K562 (cell line): ENCODE measurements at regions not wholly inside any gene's neighbourhood (a gene's known extent, or its start where the extent isn't known, plus 50 kb on each side); places are given as distances from the start of the nearest gene placed in this dataset.
A peak's percentile ranks its signal among the peaks of the same experiment; 100 is the strongest.

ENCODE experiments used
- BHLHE40 ChIP-seq: IDR thresholded peaks from 2 replicates; pipeline ENCODE4 v1.6.1; 2011; ENCODE audit warnings: low read length, improper control_type of control experiment
- GABPA ChIP-seq: fragments of 200-800 bp; sonication (Bioruptor generic); conservative IDR thresholded peaks from 2 replicates; pipeline ENCODE4 v1.6.1; 2016; ENCODE audit warnings: low read depth, missing genetic modification characterization, missing compliant biosample characterization
- HCFC1 ChIP-seq: IDR thresholded peaks from 2 replicates; pipeline ENCODE4 v1.6.1; 2012; ENCODE audit warnings: low read depth, low read length, improper control_type of control experiment
- IFI16 ChIP-seq: fragments of 250-450 bp; sonication (Bioruptor Pico); IDR thresholded peaks from 2 replicates; pipeline ENCODE4 v2.1.2; 2022; ENCODE audit warnings: mild to moderate bottlenecking, inconsistent platforms
- PHF8 ChIP-seq: fragments of 200-600 bp; sonication (generic); IDR thresholded peaks from 2 replicates; pipeline ENCODE4 v1.6.1; 2012; ENCODE audit warnings: mixed run types, mild to moderate bottlenecking, inconsistent platforms, low read length, moderate library complexity, borderline replicate concordance
- RBM17 ChIP-seq: fragments of 200-400 bp; formaldehyde crosslinking; IDR thresholded peaks from 2 replicates; pipeline ENCODE4 v1.6.1; 2017; ENCODE audit warnings: low read depth, mild to moderate bottlenecking, low read length, borderline replicate concordance
- RHOXF2B ChIP-seq: fragments of 250-450 bp; sonication (Bioruptor Pico); conservative IDR thresholded peaks from 2 replicates; pipeline ENCODE4 v1.5.1; 2021
- SIN3B ChIP-seq: fragments of 450-650 bp; IDR thresholded peaks from 2 replicates; pipeline ENCODE4 v1.6.1; 2017; ENCODE audit warnings: low read depth, mild to moderate bottlenecking, moderate library complexity
- SIRT6 ChIP-seq: IDR thresholded peaks from one replicate; pipeline ENCODE4 v1.6.1; 2012; ENCODE audit warnings: low read depth, mild to moderate bottlenecking, control low read depth, inconsistent platforms, low read length, moderate library complexity
- TF ChIP-seq, protein P1 (sequence below): sonication (generic); formaldehyde crosslinking; IDR thresholded peaks from 2 replicates; pipeline ENCODE4 v1.5.0; 2020; ENCODE audit warnings: missing genetic modification reagents
- TF ChIP-seq, protein P2 (sequence below): fragments of 450-650 bp; formaldehyde crosslinking; conservative IDR thresholded peaks from 2 replicates; pipeline ENCODE4 v1.4.0; 2022; ENCODE audit warnings: mild to moderate bottlenecking, missing genetic modification characterization
- TF ChIP-seq, protein P3 (sequence below): sonication (generic); IDR thresholded peaks from 2 replicates; pipeline ENCODE4 v1.6.1; 2016
- TF ChIP-seq, protein P4 (sequence below), 3 experiments: IDR thresholded peaks in 2 of 3; conservative IDR thresholded peaks in 1 of 3; 2 replicates each; pipeline ENCODE4 v1.5.1; 2011 to 2012; ENCODE audit warnings: low read length in 3 of 3, mild to moderate bottlenecking in 3 of 3, control low read depth in 2 of 3, improper control_type of control experiment in 1 of 3, inconsistent platforms in 1 of 3, low read depth in 1 of 3, mixed read lengths in 1 of 3, moderate library complexity in 1 of 3; ENCODE audit not compliant: insufficient read depth in 2 of 3
- TF ChIP-seq, protein P5 (sequence below): fragments of 450-650 bp; IDR thresholded peaks from 2 replicates; pipeline ENCODE4 v1.6.1; 2018; ENCODE audit warnings: mild to moderate bottlenecking, low read depth; ENCODE audit not compliant: partially characterized antibody

DNA sequence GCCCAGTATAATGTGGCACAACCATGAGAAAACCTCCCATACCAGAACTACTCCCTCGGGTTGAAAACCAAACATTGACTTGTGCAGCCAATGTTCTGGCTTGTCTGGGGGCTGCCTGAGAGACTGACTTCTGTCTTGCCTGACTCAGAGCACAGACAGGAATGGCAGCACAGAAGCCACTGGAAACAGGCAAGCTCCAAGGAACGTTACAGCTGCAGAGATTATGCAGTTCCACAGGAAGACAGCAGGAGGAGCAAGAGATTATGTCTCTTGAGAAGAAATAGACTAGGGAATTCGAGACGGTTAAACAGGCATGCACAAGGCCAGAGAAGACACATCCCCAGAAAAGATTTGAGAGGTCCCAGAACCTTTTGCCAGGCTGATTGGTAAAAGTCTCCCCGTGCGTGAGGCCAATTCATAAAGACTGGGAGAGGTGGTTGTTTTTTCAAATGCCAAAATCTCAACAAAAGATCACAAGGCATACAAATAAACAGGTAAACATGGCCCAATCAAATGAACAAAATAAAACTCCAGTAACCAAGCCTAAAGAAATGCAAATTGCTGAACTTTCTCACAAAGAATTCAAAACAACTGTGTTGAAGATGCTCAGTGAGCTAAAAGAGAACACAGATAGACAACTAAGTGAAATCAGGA lies 90.6 kb upstream of the CDH5 start:
- TF ChIP-seq RHOXF2B (no peak), SIN3B (no peak), GABPA (tag) (no peak), BHLHE40 (no peak), PHF8 (no peak), HCFC1 (no peak), RBM17 (no peak), SIRT6 (no peak), IFI16 (CRISPR knock-in tag) (no peak)
- TF ChIP-seq, protein P1, sequence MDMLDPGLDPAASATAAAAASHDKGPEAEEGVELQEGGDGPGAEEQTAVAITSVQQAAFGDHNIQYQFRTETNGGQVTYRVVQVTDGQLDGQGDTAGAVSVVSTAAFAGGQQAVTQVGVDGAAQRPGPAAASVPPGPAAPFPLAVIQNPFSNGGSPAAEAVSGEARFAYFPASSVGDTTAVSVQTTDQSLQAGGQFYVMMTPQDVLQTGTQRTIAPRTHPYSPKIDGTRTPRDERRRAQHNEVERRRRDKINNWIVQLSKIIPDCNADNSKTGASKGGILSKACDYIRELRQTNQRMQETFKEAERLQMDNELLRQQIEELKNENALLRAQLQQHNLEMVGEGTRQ (CRISPR knock-in tag) = no peak
- TF ChIP-seq, protein P2, sequence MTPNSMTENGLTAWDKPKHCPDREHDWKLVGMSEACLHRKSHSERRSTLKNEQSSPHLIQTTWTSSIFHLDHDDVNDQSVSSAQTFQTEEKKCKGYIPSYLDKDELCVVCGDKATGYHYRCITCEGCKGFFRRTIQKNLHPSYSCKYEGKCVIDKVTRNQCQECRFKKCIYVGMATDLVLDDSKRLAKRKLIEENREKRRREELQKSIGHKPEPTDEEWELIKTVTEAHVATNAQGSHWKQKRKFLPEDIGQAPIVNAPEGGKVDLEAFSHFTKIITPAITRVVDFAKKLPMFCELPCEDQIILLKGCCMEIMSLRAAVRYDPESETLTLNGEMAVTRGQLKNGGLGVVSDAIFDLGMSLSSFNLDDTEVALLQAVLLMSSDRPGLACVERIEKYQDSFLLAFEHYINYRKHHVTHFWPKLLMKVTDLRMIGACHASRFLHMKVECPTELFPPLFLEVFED = no peak
- TF ChIP-seq, protein P3, sequence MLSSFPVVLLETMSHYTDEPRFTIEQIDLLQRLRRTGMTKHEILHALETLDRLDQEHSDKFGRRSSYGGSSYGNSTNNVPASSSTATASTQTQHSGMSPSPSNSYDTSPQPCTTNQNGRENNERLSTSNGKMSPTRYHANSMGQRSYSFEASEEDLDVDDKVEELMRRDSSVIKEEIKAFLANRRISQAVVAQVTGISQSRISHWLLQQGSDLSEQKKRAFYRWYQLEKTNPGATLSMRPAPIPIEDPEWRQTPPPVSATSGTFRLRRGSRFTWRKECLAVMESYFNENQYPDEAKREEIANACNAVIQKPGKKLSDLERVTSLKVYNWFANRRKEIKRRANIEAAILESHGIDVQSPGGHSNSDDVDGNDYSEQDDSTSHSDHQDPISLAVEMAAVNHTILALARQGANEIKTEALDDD = no peak
- TF ChIP-seq, protein P4, sequence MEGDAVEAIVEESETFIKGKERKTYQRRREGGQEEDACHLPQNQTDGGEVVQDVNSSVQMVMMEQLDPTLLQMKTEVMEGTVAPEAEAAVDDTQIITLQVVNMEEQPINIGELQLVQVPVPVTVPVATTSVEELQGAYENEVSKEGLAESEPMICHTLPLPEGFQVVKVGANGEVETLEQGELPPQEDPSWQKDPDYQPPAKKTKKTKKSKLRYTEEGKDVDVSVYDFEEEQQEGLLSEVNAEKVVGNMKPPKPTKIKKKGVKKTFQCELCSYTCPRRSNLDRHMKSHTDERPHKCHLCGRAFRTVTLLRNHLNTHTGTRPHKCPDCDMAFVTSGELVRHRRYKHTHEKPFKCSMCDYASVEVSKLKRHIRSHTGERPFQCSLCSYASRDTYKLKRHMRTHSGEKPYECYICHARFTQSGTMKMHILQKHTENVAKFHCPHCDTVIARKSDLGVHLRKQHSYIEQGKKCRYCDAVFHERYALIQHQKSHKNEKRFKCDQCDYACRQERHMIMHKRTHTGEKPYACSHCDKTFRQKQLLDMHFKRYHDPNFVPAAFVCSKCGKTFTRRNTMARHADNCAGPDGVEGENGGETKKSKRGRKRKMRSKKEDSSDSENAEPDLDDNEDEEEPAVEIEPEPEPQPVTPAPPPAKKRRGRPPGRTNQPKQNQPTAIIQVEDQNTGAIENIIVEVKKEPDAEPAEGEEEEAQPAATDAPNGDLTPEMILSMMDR (IDR thresholded peaks at IDR 0.05 in 2 of 3, conservative IDR thresholded peaks at IDR 0.05 in 1 of 3; ENCODE audit: insufficient read depth in 2 of 3, low read depth in 1 of 3, low read length in 3 of 3) = peak; percentile 43 to 54 (median 53); a peak in 5 of 6 replicates
- TF ChIP-seq, protein P5, sequence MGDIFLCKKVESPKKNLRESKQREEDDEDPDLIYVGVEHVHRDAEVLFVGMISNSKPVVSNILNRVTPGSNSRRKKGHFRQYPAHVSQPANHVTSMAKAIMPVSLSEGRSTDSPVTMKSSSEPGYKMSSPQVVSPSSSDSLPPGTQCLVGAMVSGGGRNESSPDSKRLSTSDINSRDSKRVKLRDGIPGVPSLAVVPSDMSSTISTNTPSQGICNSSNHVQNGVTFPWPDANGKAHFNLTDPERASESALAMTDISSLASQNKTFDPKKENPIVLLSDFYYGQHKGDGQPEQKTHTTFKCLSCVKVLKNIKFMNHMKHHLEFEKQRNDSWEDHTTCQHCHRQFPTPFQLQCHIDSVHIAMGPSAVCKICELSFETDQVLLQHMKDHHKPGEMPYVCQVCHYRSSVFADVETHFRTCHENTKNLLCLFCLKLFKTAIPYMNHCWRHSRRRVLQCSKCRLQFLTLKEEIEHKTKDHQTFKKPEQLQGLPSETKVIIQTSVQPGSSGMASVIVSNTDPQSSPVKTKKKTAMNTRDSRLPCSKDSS = no peak
